Middle frontal gyrus (tissue), 1 donor: ENCODE measurements at regions not wholly inside any gene's neighbourhood (a gene's known extent, or its start where the extent isn't known, plus 50 kb on each side); places are given as distances from the start of the nearest gene placed in this dataset.

Experiments used
- DNase-seq: peaks from one replicate; pipeline ENCODE4 v3.0.0-alpha.2; 2015; ENCODE audit warnings: low spot score; ENCODE audit errors: extremely low spot score

DNA sequence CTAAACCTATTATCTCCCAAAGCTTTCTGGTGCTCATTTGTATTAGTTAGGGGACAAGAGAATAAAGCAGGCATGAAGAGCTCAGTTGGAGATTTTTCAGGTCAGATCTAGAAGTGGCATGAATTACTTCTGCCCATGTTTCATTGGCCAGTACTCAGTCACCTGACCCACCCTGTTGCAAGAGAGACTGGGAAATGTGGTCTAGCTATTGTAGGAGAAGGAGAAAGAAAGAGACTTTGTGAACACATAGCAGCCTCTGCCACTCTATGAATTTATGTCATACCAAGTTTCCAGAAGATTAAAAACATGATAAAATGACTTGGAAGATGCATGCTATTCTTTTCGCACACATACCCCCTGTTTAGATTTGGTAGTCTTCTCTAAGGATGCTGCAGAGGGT is 302.3 kb upstream of the RUNX1 start:
- no peak for DNase-seq

DNA sequence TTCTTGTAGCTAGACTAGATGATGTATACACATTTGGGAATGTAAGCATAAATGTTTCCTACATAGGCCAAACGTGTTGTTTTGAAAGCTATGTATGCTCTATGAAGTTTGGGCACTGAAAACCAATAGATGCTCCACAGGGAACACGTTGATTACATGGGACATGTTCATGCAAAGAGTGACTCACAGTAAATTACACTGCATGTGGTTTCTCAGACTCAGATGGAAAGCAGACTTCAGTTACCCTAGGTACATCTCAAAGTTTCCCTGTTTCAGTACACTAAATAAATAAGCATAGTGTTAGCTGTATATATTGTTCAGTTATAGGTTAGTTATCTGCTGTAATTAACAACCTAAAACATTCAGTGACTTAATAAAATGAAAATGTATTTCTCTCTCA is 301.9 kb upstream of the RUNX1 start:
- DNase-seq: no peak

DNA sequence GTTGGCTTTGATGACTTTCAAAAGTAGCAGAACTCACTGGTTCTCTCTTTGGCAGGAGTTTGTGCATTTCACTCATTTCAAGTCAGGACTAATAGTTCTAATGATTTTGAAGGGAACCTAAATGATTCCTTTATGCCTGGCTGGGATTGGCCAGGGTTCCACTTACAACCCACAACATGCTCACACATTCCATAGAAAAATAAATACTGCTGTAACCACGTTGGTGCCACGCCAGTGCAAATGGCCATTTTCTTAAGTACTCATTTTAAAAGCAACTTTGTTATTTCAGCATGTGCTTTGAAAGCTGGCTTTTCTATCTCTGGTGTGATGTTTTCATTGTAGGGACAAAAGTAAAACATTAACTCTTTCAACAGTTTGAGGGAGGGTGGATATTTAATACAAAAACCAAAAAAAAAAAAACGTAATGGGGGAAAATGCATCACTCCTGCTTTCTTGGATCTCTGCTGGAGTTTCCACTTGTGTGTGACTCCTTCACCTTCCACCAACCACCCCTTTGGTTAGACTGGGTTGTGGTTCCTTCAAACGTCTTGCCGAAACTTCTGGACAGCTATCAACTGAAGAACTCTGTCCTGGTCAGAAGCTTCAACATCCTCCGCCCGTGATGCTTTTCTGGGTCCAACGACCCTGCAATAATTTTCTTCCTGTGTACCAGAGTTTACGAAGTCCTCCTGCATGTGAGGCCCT is 300.4 kb upstream of the RUNX1 start:
- DNase-seq: no peak

DNA sequence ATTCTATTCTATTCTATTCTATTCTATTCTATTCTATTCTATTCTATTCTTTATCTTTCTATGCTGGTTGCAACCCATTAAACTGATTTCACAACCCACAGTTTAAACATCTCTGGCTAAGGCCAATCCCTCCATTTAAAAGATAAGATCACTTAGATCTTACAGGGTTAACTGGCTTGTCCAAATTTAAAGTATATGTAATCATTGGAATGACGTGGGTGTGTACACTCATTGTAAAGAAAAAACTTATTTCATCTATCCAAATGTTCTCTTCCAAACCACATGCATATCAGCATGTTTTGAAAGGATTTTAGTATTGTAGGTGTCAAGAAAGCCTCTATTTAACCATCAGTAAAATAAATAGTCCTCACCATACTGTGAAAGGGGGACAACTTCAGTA is 299.6 kb upstream of the RUNX1 start:
- DNase-seq: no peak

DNA sequence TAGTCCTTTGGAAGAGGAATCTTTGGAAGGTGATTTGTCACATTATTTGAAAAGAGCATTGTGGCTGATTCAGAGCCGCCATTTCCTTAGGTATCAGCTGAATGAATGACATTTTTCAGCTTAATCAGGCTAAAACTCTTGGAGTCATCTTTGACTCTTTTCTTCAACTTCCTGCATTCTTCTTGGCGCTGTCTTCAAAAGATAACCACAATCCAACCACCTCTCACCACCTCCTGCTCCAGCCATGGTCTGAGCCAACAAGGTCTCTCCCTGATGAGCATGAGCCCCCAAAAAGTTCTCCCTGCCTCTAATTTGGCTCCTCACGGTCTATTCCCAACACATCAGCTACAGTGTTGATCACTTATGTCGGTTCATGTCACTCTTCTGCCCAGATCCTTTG is 297.6 kb upstream of the RUNX1 start:
- DNase-seq: no peak

DNA sequence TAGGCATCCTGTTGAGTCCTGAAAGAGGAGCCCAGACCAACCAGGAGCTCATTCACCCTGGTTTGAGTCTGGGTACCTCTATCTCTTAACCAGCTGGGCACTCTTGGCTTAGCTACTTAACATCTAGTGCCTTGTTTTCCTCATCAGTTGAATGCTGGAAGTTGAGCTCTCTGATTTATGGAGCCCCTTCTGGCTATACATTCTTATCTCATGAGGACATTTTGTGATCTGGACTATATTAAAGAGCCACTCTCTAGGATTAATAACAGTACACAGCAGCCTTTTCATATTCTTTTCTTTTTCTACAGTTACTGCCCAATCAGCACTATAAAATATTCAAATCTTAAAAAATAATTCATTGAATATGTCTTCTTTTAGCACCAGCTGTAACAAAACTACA is 296.9 kb upstream of the RUNX1 start:
- DNase-seq: no peak

DNA sequence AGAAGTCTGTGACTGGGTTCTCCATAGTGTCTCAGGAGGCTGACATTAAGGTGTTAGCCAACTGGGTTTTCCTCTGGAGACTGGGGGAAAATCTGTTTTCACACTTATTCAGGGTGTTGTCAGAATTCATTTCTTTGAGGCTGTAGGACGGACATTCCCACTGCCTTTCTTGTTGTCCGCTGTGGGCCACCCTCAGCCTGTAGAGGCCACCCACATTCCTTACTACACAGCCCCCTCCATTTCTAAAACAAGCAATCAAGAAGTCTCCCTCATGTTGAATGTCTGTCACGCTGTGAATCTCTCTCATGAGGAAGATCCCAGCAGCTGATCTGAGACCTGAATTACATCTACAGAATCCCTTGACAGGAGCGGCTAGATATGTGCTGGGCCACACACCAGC is 295.5 kb upstream of the RUNX1 start:
- DNase-seq: no peak

DNA sequence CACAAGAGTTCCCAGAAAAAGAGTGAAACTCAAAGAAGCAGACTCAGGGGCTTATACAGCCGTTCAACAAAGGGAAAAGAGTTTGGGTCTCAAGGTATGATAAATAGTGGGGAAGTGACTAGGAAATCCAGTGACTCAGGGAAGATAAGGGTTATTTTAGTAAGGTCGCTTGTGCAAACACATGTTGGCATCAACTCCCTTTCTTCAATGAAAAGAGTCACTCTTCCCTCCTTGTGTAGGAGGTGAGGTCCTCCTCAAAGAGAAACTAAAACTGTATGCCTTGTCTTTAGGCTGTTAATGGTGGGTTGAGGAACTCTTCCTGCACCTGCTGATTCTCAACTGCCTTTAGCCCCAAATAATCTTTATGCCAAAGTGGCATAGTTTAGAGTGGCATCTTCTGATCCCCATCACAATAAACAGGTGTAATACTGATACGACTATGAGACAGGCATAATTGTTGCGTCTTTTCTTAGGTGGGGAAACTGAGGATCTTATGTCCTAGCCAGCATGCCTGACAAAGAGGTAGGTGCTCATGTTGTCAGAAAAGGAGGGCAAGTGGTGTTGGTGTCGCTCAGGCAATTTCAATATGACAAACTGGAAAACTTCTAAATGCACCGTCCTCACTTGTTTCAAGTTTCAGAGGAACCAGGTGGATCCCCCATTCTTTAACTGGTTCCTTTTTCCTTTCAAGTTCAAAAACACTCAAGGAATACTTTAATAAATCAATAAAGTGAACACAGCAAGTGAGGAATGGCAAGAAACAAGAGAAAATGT is 294.1 kb upstream of the RUNX1 start:
- no peak for DNase-seq

DNA sequence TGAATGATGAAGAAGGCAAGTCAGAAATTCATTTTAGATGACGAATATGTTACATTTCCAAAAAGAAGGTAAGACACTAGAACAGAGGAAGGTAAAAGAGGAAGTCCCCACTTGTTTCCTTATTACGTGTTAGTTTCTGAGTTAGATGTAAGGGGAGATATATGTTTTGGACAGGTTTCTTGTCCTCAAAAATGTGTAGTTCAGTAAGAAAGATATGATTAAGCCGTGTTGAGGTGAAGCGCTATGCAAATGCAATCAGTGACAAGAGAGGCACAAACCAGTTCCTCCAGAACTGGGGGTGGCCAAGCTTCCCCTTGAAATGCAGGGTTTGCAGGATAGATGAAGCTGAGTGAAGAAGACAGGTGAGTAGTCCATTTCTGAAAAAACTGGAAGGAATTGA is 293.3 kb upstream of the RUNX1 start:
- no peak for DNase-seq

DNA sequence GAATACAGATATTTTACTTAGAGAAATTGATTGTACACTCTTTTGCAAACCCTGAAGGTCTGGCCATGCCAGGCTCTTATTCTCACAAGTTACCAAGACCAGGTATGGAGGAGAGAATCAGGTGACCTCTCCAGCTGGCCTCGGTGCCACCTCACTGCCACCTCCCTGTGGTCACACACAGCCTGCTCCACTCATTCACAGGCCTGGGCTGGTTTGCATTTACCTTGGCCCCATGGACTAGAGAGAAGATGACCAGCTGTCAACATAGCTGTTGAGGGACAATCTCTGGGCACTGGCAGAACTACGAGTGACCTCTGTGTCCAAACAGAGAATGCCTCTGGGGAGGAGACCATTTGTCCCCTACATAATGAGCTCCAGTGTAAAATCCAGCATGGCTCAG is 291.2 kb upstream of the RUNX1 start:
- DNase-seq: no peak

DNA sequence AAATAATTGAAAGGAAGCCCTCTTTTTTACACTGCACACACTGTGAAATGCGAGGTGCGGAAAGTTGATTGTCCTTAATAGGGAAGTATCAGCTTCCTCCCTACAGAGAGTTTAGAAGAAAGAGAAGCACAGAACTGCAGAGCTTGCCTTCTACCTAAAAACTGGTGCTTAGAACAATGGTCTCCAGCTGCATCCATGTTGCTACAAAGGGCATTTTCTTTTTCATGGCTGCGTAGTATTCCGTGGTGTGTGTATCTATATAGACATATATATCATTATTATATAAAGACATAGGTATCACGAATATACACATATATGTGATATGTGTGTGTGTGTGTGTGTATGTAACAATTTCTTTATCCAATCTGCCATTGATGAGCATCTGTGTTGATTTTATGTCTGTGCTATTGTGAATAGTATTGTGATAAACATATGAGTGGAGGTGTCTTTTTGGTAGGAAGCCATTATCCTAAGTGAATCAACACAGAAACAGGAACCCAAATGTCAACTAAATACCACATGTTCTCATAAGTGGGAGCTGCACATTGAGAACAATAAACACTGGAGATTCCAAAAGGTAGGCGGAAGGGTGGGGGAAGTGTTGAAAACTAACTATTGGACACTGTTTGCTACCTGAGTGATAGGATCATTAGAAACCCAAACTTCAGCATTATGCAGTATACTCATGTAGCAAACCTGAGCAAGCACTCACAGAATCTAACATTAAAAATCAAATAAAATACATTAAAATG is 290.0 kb upstream of the RUNX1 start:
- no peak for DNase-seq

DNA sequence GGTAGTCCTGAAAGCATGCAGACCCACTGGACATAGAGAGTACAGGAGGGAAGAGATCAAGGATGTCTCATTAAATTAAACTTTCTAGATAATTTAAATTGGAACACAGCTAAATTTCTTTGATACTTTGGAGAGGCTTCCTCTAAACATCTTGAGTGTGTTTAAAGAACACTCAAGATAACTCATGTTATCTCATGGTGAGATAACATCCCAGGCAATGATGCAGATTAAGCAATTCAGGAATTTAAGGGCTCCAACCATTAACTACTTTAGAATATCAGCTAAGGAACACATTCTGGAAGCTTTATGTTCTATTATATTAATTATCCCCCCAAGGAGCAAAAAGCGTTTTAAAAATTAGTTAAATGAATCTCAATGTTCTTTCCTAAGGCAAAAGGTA is 289.2 kb upstream of the RUNX1 start:
- DNase-seq: no peak

DNA sequence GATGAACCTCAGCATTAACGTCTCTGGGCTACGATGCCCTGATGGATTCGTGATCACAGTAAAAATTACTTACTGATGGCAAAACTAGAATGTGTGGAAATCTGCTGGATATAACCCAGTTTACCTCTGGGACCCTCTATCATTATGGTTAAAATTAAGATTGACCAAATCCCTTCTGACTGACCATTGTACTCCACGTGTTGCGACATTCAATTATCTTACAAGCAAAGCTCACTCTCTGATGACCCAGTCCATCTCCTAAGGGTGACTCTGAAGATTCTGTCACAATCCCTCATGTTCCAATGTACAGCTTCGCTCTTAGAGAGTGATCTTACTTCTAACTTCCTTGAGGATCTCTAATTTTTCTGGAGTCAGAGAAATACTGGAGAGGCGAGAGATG is 288.5 kb upstream of the RUNX1 start:
- DNase-seq: no peak

DNA sequence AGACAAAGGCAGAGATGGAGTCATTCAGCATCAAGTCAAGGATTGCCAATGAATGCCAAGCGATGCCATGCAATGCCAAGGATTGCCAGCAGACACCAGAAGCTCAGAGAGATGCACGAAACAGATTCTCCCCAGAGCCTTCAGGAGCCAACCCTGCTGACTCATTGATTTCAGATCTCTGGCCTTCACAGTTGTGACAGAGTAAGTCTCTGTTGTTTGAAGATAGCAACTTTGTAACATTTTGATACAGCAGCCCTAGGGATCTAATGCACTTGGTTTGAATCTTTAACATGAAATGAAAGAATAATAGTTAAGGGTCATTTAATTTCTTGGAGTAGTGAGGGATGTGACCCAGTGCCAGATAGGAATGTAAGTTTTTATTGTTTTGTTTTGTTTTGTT is 287.4 kb upstream of the RUNX1 start:
- DNase-seq: no peak

DNA sequence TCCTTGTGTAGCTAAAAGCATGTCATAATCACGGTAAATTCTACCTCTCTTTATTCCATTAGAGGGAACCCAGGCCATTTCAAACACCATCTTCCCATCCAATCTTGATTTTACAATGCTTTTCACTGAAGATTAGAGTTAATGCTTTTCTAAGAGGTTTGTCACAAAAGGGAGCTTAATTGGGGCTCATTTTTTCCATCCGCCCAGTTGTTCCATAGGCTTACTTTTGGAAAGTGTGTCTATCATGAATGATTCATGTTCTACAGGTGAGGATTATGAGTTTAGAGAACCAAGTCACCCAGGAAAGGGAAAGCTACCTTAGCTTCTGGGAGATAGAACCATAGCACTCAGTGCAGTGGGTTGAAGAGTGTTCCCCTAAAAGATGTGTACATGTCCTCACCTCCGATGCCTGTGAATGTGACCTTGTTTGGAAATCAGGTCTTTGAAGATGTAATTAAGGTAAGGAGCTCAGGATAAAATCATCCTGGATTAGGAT is 286.9 kb upstream of the RUNX1 start:
- DNase-seq: no peak

DNA sequence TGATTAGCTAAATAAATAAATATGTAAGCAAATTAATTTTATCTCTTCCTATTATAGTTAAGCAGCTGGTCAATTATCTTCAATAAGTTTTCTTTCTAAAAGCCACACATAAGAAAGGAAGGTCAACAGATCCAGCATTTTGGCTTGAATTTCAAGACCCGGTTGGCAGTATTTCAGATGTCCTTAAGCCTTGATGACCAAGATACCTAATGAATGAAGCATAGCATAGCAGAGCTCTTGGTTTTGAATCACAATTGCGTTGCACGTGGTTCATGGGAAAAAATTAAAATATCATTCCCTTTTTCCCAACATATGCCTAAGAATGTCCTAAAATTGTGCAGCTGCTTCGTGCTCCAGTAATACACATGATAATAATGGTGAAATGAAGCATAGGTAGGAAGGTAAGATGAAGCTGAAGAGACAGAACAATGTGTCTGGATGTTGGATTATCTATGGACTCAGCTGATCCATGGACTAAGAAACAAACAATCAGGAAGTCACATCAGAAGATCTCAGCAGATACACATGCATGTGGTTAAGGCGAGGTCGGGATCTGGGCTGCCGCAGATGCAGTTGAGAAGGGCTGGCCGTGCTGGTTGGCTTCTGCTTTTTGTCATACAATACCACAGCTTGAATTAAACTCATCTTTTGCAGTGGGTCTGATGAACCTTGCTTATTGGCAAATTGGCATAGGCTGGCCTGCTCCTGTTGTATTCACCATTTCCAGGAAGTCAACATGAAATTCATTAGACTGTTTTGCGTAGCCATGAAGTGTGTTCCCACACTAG is 284.9 kb upstream of the RUNX1 start:
- DNase-seq: no peak

DNA sequence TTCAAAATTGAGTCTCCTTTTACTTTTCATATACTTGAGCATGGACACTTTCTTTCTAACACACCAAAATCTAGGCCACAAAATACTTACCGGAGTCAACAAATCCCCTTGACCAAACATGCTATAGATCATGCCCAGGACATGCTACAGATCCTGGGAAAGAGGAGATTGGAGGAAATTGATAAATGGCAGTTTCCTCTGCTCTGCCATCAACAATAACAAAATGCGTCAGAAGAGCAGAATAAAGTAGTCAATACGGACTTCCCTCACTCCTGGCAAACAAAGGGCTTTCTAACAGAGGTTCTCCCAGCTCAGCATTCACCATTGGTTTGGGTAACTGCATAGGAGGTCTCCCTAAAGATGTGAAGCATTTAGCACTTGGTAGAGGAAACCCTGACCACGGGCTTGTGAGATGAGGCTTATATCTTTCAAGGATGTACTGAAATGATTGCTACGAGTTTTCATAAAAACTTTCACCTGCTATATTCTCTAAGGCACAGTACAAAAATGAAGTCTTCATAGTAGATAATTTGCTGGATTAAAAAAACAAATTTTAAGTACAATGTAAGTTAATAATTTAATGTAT is 283.8 kb upstream of the RUNX1 start:
- DNase-seq: no peak

DNA sequence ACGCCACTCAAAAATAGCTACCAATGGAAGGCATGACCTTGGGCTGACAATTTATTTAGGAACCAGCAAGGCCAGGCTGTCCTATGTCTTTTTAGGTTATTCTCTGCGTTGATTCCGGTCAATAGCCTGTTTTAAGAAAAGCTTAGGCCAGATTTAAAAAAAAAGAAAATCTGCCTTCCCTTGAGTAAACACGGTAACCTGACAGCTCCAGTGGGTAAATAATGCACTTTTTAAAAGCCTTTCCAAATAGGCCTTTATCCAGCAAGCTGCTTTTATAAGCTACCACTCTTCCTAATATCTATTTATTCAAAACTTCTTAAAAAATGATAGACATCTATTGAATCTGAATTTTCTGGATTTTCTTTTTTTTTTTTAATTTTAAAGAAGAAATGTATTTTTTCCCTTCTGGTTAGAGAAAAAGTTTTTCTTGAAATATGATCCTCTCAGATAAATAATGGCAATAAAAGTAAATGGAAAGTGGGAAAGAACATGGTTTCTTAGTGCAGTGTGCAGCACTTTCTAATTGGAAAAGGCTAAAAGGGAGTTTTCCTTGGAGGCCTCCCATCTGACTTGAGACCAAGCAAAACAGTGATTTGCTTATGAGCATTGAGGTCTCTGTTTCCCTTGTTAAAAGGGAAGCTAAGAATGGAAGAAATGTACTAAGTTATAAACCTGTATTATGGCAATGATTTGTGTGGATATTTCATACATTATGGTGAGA is 281.0 kb upstream of the RUNX1 start:
- no peak for DNase-seq

DNA sequence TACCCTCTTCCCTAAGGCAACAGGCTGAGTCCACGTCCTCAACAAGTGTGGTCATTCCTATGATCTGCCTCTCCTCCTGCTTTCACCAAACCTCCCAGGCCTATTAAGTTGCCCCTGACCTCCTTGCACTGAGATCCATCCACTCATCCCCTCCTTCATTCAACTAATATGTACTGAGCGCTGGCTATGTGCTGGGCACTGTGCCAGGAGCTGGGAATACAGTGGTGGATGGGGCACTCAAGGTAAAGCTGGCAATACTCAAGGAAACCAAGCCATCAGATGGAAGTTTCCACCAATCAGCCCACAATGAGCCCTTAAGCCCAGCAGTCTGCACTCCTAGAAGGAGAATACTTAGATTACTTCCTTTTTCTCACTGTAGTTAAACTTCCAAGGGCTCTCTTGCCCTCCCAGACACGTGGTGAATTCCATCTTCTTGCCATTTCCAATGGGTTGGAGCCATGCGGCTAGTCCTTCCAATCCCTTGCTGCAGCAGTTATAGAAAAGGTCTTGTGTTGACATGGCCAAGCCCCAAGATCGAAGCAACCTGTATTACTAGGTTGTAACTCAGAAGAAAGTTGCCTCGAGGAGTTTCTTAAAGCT is 279.9 kb upstream of the RUNX1 start:
- DNase-seq: no peak

DNA sequence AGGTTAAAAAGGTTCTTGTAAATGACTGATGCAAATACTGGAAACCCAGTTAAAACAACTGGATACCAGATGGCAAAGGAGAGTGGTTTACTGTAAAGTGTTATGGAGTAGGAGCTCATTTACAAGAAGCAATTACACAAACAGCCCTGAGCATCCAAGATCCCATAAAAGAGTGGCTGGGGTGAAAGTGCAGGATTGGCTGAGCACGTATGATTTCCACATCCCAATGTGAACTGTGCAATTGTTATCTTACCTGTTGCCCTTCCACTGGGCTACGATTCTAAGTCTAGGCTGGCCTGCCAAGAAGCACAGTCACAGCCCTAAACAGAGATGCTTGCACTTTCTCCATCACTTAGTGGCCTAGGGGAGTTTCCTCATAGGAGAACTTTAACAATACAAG is 277.6 kb upstream of the RUNX1 start:
- no peak for DNase-seq
